Endothelial cell of umbilical vein (primary cell): ENCODE measurements at regions not wholly inside any gene's neighbourhood (a gene's known extent, or its start where the extent isn't known, plus 50 kb on each side); places are given as distances from the start of the nearest gene placed in this dataset.

Source experiments
- BruUV-seq: library from RNA; stranded (reverse); fragments of 400-500 nt; replicated peaks from 2 replicates; lab custom pipeline; 2021; lab: Mats Ljungman, UMichigan
- CTCF ChIA-PET: fragments of 300-600, 350-600 bp; sonication (Branson Sonifier 250); formaldehyde crosslinking; loops from one replicate; lab custom pipeline; 2021; ENCODE audit warnings: antibody characterized with exemption, inconsistent platforms; lab: Charles Lee
- POLR2A ChIA-PET: fragments of 300-600, 350-600 bp; sonication (Branson Sonifier 250); formaldehyde crosslinking; loops from one replicate; lab custom pipeline; 2021; ENCODE audit warnings: antibody characterized with exemption, inconsistent platforms; lab: Charles Lee
- DNase-seq: peaks from one replicate; pipeline ENCODE4 v3.0.0-alpha.2; 2011; ENCODE audit warnings: low read depth, low spot score
- FAIRE-seq: peaks from 2 replicates; lab custom pipeline; 2011; peaks lifted over from hg19 to GRCh38; lab: Jason Lieb, UNC
- H2AFZ ChIP-seq: 2 replicates; pipeline ENCODE4 v1.6.0; 2012; ENCODE audit warnings: low read depth, low read length, control low read depth, inconsistent platforms
- H3K27ac ChIP-seq: 2 replicates; pipeline ENCODE4 v1.5.1; 2011; ENCODE audit warnings: low read depth, mild to moderate bottlenecking, control low read depth, low read length, moderate library complexity; ENCODE audit not compliant: insufficient read depth
- H3K27me3 ChIP-seq, 2 experiments: 2 replicates each; pipeline versions ENCODE4 v1.6.0 to v1.6.1; 2011; ENCODE audit warnings: low read length in 2 of 2, mixed read lengths in 1 of 2; ENCODE audit not compliant: control insufficient read depth in 2 of 2, insufficient read depth in 2 of 2
- H3K36me3 ChIP-seq, 2 experiments: 2 replicates in 1 of 2; 3 replicates in 1 of 2; pipeline ENCODE4 v1.5.1; 2011; ENCODE audit warnings: low read length in 2 of 2, mild to moderate bottlenecking in 1 of 2, moderate library complexity in 1 of 2; ENCODE audit not compliant: control insufficient read depth in 2 of 2, insufficient read depth in 2 of 2; ENCODE audit errors: extremely low read depth in 1 of 2
- H3K4me1 ChIP-seq: 3 replicates; pipeline ENCODE4 v1.5.1; 2011; ENCODE audit warnings: mild to moderate bottlenecking, low read length; ENCODE audit not compliant: control insufficient read depth, insufficient read depth; ENCODE audit errors: extremely low read depth
- H3K4me2 ChIP-seq: 2 replicates; pipeline ENCODE4 v1.6.1; 2011; ENCODE audit warnings: low read length, control low read depth, mixed read lengths; ENCODE audit not compliant: insufficient read depth
- H3K4me3 ChIP-seq, 3 experiments: fragments of 200-600 bp in 1 of 3; sonication (generic), shearing (Covaris generic) in 1 of 3; replicated peaks in 1 of 3; 2 replicates each; pipeline ENCODE4 v1.5.1; 2011 to 2016; ENCODE audit warnings: control low read depth in 3 of 3, low read length in 3 of 3, mild to moderate bottlenecking in 2 of 3, inconsistent platforms in 1 of 3, low read depth in 1 of 3, moderate library complexity in 1 of 3; ENCODE audit not compliant: insufficient read depth in 1 of 3
- H3K79me2 ChIP-seq: 2 replicates; pipeline ENCODE4 v1.6.0; 2012; ENCODE audit warnings: low read length, inconsistent platforms; ENCODE audit not compliant: control insufficient read depth, insufficient read depth
- H3K9ac ChIP-seq: replicated peaks from 2 replicates; pipeline ENCODE3; 2011; ENCODE audit warnings: low read length, control low read depth; ENCODE audit not compliant: insufficient read depth; ENCODE audit errors: extremely low read depth
- H3K9me1 ChIP-seq: replicated peaks from 3 replicates; pipeline ENCODE4 v1.6.0; 2011; ENCODE audit warnings: mild to moderate bottlenecking, low read length; ENCODE audit not compliant: control insufficient read depth, insufficient read depth; ENCODE audit errors: extremely low read depth
- H3K9me3 ChIP-seq: replicated peaks from 2 replicates; pipeline ENCODE4 v1.5.1; 2012; ENCODE audit warnings: low read length, inconsistent platforms; ENCODE audit not compliant: control insufficient read depth, insufficient read depth
- H4K20me1 ChIP-seq: replicated peaks from 2 replicates; pipeline ENCODE3; 2011; ENCODE audit warnings: mild to moderate bottlenecking, low read length; ENCODE audit not compliant: control insufficient read depth, insufficient read depth; ENCODE audit errors: extremely low read depth
- EZH2 ChIP-seq: IDR thresholded peaks from 2 replicates; pipeline ENCODE4 v1.6.1; 2012; ENCODE audit warnings: borderline replicate concordance, low read depth, mild to moderate bottlenecking, moderate library complexity, low read length, inconsistent platforms; ENCODE audit not compliant: severe bottlenecking
- FOS ChIP-seq: IDR thresholded peaks from 2 replicates; pipeline ENCODE4 v1.6.1; 2011; ENCODE audit warnings: mild to moderate bottlenecking, low read length, moderate library complexity, borderline replicate concordance; ENCODE audit not compliant: insufficient read depth
- GATA2 ChIP-seq: IDR thresholded peaks from 2 replicates; pipeline ENCODE4 v1.7.0; 2011; ENCODE audit warnings: low read depth, mild to moderate bottlenecking, moderate library complexity, mixed read lengths, low read length; ENCODE audit not compliant: insufficient read length, insufficient read depth
- JUN ChIP-seq: IDR thresholded peaks from 2 replicates; pipeline ENCODE4 v1.6.1; 2011; ENCODE audit warnings: borderline replicate concordance, low read depth; ENCODE audit not compliant: insufficient read length, insufficient read depth
- MYC ChIP-seq: IDR thresholded peaks from one replicate; pipeline ENCODE4 v1.6.1; 2011; ENCODE audit warnings: mild to moderate bottlenecking, low read depth, low read length
- POLR2A ChIP-seq: IDR thresholded peaks from 2 replicates; pipeline ENCODE4 v1.6.1; 2012; ENCODE audit warnings: low read depth, mild to moderate bottlenecking, control low read depth, low read length
- POLR2AphosphoS5 ChIP-seq: IDR thresholded peaks from 2 replicates; pipeline ENCODE4 v1.6.1; 2012; ENCODE audit warnings: low read depth, mild to moderate bottlenecking, control low read depth, low read length, moderate library complexity; ENCODE audit not compliant: insufficient read depth
- dilution Hi-C: fragments of 300-500 bp; cut with MboI; formaldehyde crosslinking; loops from one replicate; pipeline ENCODE4 v1.15.0; 2019; ENCODE audit warnings: low sequenced_read_pairs; ENCODE audit not compliant: extremely low pct_ligation_motif_present
- intact Hi-C: fragments of 100-400 bp; cut with micrococcal nuclease; formaldehyde crosslinking; loops from one replicate; pipeline ENCODE4 v1.10.0; 2022
- TF ChIP-seq, protein P1 (sequence below): IDR thresholded peaks from 2 replicates; pipeline ENCODE4 v1.6.1; 2011; ENCODE audit not compliant: insufficient read depth, insufficient read length
- TF ChIP-seq, protein P2 (sequence below), 2 donors: IDR thresholded peaks; 1 replicate in 1 of 2; 2 replicates in 1 of 2; pipeline ENCODE4 v1.5.1; 2011; ENCODE audit warnings: low read length in 2 of 2, mild to moderate bottlenecking in 2 of 2, moderate library complexity in 2 of 2, control low read depth in 1 of 2, inconsistent platforms in 1 of 2, low read depth in 1 of 2; ENCODE audit not compliant: insufficient read depth in 1 of 2; ENCODE audit errors: extremely low read depth in 1 of 2

DNA sequence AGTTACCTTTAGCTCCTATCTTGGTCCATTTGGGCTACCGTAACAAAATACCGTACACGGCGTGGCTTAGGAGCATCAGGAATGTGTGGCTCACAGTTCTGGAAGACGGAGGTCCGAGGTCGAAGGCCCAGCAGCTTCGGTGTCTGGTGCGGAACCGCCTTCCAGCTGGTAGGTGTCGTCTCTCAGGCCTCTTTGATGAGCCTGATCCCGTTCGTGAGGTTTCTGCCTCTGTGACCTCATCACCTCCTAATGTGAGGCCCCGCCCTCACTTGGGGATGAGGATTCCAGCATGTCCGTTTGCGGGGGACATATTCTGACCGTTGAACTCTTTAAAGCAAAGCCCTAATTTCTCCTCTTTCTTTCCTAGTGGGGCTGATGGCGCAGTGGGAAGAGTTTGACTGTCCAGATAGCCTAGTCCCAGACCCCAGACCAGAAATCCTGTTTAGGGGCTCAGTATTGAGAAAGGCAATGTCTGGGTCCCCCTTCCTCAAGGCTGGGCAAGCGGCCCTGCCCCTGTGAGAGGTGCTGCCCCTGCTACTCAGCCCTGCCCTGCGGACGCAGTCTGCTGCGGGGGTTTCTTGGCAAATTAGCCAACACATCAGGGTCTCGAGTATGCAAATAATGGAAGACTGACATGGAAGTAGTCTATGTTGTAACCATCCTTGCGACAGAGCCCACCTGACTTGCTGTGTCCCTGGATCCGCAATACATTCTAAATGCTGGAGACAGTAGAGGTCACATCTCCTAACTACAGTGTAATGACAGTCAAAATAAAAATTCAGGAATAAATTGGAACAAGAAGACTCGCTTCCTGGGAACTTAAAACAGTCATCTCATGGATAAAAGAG is 128.0 kb downstream of the ASB1 start:
- no peaks in the 10 kb centered on the region for H3K36me3 ChIP-seq
- intact Hi-C loops: no loop called here
- ChIA-PET POLR2A (no interaction called here), CTCF (interaction anchor here (2.3 kb wide), 1 partner anchor 41 kb away, joined by 7 read pairs; no protein-coding TSS in a partner anchor)
- no peak overlapping the region for H3K27ac ChIP-seq
- no peak overlapping the region for H3K4me2 ChIP-seq
- no peaks in the 10 kb centered on the region for H4K20me1 ChIP-seq
- no TSS peak for BruUV-seq
- no peak overlapping the region for H2AFZ ChIP-seq
- dilution Hi-C loops: no loop called here
- H3K9ac ChIP-seq: no peak overlapping the region
- TF ChIP-seq POLR2AphosphoS5 (no peak), POLR2A (no peak), MYC (no peak), JUN (no peak), GATA2 (no peak), FOS (no peak), EZH2 (no peak)
- TF ChIP-seq, protein P1, sequence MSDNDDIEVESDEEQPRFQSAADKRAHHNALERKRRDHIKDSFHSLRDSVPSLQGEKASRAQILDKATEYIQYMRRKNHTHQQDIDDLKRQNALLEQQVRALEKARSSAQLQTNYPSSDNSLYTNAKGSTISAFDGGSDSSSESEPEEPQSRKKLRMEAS: no peak
- TF ChIP-seq, protein P2, sequence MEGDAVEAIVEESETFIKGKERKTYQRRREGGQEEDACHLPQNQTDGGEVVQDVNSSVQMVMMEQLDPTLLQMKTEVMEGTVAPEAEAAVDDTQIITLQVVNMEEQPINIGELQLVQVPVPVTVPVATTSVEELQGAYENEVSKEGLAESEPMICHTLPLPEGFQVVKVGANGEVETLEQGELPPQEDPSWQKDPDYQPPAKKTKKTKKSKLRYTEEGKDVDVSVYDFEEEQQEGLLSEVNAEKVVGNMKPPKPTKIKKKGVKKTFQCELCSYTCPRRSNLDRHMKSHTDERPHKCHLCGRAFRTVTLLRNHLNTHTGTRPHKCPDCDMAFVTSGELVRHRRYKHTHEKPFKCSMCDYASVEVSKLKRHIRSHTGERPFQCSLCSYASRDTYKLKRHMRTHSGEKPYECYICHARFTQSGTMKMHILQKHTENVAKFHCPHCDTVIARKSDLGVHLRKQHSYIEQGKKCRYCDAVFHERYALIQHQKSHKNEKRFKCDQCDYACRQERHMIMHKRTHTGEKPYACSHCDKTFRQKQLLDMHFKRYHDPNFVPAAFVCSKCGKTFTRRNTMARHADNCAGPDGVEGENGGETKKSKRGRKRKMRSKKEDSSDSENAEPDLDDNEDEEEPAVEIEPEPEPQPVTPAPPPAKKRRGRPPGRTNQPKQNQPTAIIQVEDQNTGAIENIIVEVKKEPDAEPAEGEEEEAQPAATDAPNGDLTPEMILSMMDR (IDR thresholded peaks at IDR 0.05; ENCODE audit: extremely low read depth in 1 of 2, insufficient read depth in 1 of 2, low read depth in 1 of 2, low read length in 2 of 2): no peak
- H3K9me1 ChIP-seq: no peaks in the 10 kb centered on the region
- H3K27me3 ChIP-seq: no peaks in the 10 kb centered on the region
- no peak for DNase-seq
- no peak overlapping the region for H3K4me3 ChIP-seq
- no peaks in the 10 kb centered on the region for H3K4me1 ChIP-seq
- no peak for FAIRE-seq
- no peaks in the 10 kb centered on the region for H3K9me3 ChIP-seq
- no peaks in the 10 kb centered on the region for H3K79me2 ChIP-seq
